NCI-H226 (cell line): ENCODE measurements at regions not wholly inside any gene's neighbourhood (a gene's known extent, or its start where the extent isn't known, plus 50 kb on each side); places are given as distances from the start of the nearest gene placed in this dataset.

Experiments used
- DNase-seq: peaks from one replicate; pipeline ENCODE4 v3.0.0-alpha.2; 2015

GRCh38 chr5:121221483-121221882, 630.2 kb upstream of the FTMT start:
- DNase-seq = no peak

GRCh38 chr5:121226765-121227164, 624.9 kb upstream of the FTMT start:
- no peak for DNase-seq

GRCh38 chr5:121239951-121240350, 611.7 kb upstream of the FTMT start:
- DNase-seq = no peak

GRCh38 chr5:121246971-121247370, 604.7 kb upstream of the FTMT start:
- no peak for DNase-seq

- peak; percentile 78 for DNase-seq
These were observed 599.7 kb upstream of the FTMT start for GRCh38 chr5:121251954-121252353.

GRCh38 chr5:121257621-121258020, 594.1 kb upstream of the FTMT start:
- DNase-seq = no peak

- no peak for DNase-seq
These were observed 588.2 kb upstream of the FTMT start for GRCh38 chr5:121263456-121263855.

- DNase-seq = no peak
These were observed 587.1 kb upstream of the FTMT start for GRCh38 chr5:121264605-121265004.

GRCh38 chr5:121271546-121271945, 580.1 kb upstream of the FTMT start:
- no peak for DNase-seq

- DNase-seq = peak; percentile 56
These were observed 577.7 kb upstream of the FTMT start for GRCh38 chr5:121273833-121274433.

GRCh38 chr5:121279801-121280200, 571.9 kb upstream of the FTMT start:
- no peak for DNase-seq

- no peak for DNase-seq
These were observed 565.7 kb upstream of the FTMT start for GRCh38 chr5:121285801-121286521.

- DNase-seq = no peak
These were observed 562.9 kb upstream of the FTMT start for GRCh38 chr5:121288781-121289180.

GRCh38 chr5:121292664-121293063, 559.0 kb upstream of the FTMT start:
- DNase-seq = no peak

GRCh38 chr5:121296356-121296755, 555.3 kb upstream of the FTMT start:
- no peak for DNase-seq

- no peak for DNase-seq
These were observed 552.5 kb upstream of the FTMT start for GRCh38 chr5:121299153-121299552.

- DNase-seq = no peak
These were observed 546.8 kb upstream of the FTMT start for GRCh38 chr5:121304838-121305237.

- DNase-seq = peak; percentile 2
These were observed 537.8 kb upstream of the FTMT start for GRCh38 chr5:121313886-121314285.

GRCh38 chr5:121315786-121316185, 535.9 kb upstream of the FTMT start:
- peak; percentile 8 for DNase-seq

- no peak for DNase-seq
These were observed 532.4 kb upstream of the FTMT start for GRCh38 chr5:121319292-121319691.

- no peak for DNase-seq
These were observed 525.8 kb upstream of the FTMT start for GRCh38 chr5:121325930-121326329.

GRCh38 chr5:121350181-121350930, 501.3 kb upstream of the FTMT start:
- no peak for DNase-seq

- DNase-seq = peak; percentile 55
These were observed 485.2 kb upstream of the FTMT start for GRCh38 chr5:121366515-121366914.

- DNase-seq = no peak
These were observed 478.3 kb upstream of the FTMT start for GRCh38 chr5:121373371-121373770.
